DND-41 (cell line): ENCODE measurements at regions not wholly inside any gene's neighbourhood (a gene's known extent, or its start where the extent isn't known, plus 50 kb on each side); places are given as distances from the start of the nearest gene placed in this dataset.

Source experiments
- CTCF ChIP-seq: IDR thresholded peaks from 2 replicates; pipeline ENCODE4 v1.5.1; 2012; ENCODE audit warnings: borderline replicate concordance, low read length, moderate library complexity, mild to moderate bottlenecking; ENCODE audit not compliant: poor library complexity, severe bottlenecking; ENCODE audit errors: extremely low read depth
- EZH2 ChIP-seq: IDR thresholded peaks from 3 replicates; pipeline ENCODE4 v1.6.1; 2012; ENCODE audit warnings: borderline replicate concordance, low read depth, mild to moderate bottlenecking, moderate library complexity, low read length, inconsistent platforms; ENCODE audit not compliant: severe bottlenecking

GRCh38 chr12:114209861-114210260 lies 196.1 kb downstream of the TBX5 start:
- TF ChIP-seq CTCF, result no peak
- no peak for TF ChIP-seq EZH2
